Mucosa of descending colon (tissue), 3 donors: ENCODE measurements at regions not wholly inside any gene's neighbourhood (a gene's known extent, or its start where the extent isn't known, plus 50 kb on each side); places are given as distances from the start of the nearest gene placed in this dataset.

Experiments
- ATAC-seq: fragments of 200-7000 bp; cut with Tn5 transposase; one replicate; pipeline ENCODE4 v1.9.1; 2020; ENCODE audit warnings: mild to moderate bottlenecking, moderate library complexity
- DNase-seq, 3 donors: peaks; one replicate each; pipeline ENCODE4 v3.0.0-alpha.2; 2020
- H3K36me3 ChIP-seq: fragments of 200-600 bp; one replicate; pipeline ENCODE4 v1.8.0; 2021; ENCODE audit warnings: low read depth, mild to moderate bottlenecking
- H3K4me1 ChIP-seq: fragments of 200-600 bp; one replicate; pipeline ENCODE4 v1.8.0; 2021; ENCODE audit warnings: low read depth, mild to moderate bottlenecking
- H3K4me3 ChIP-seq: fragments of 200-600 bp; one replicate; pipeline ENCODE4 v1.8.0; 2021; ENCODE audit warnings: mild to moderate bottlenecking
- H3K9me3 ChIP-seq: fragments of 200-600 bp; one replicate; pipeline ENCODE4 v1.8.0; 2021; ENCODE audit warnings: mild to moderate bottlenecking
- intact Hi-C, 2 donors: fragments of 100-400 bp; cut with DNase I in 1 of 2; cut with micrococcal nuclease in 1 of 2; formaldehyde crosslinking; loops; one replicate each; pipeline versions ENCODE4 v1.11.0 to v1.11.1; 2022; cut with DNase I, micrococcal nuclease
- TF ChIP-seq, protein P1 (sequence below): fragments of 200-600 bp; IDR thresholded peaks from one replicate; pipeline ENCODE4 v1.8.0; 2022; ENCODE audit warnings: antibody characterized with exemption, mild to moderate bottlenecking
- donor health status: DM: no; HTN: no; CAD: no; lungs with moderate emphysema.
- donor health status: DM: no; HTN: no; CAD: no.
- donor health status: DM: no; HTN: yes; CAD: no.

DNA sequence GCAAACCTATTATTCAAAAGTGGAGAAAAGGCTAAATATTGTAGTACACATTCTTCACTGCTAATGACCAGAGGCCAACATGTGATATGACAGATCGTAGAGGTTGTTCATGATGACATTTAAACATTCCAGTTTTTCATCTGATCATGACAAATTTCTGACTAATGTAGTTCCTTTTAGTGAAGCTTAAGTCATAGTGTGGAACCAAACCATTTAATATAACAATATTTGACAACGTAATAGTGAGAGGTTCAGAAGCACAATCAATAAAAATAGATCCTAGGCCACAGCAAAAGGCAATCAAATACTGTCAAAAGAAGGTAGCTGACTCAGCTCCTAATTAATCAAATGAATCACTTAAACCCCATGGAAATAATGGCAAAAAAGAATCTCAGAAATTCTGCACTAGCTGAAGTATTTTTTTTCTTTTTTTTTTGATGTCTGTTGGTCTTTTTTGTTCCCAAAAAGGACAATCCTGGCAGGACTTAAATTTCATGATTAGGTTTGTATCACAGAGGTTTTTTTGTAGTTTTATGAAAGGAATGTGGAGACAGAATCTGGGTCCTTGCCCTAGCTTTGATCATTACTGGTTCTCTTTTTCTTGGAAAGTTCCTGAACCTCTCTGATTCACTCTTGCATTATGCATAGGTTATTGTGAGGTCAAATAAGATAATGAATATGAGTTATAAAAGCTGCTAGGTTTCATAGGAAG, 795.0 kb downstream of the DTWD2 start:
- Histone ChIP-seq H3K4me3 (no peak overlapping the region), H3K36me3 (no peaks in the 10 kb centered on the region), H3K9me3 (no peaks in the 10 kb centered on the region), H3K4me1 (no peaks in the 10 kb centered on the region)
- TF ChIP-seq, protein P1, sequence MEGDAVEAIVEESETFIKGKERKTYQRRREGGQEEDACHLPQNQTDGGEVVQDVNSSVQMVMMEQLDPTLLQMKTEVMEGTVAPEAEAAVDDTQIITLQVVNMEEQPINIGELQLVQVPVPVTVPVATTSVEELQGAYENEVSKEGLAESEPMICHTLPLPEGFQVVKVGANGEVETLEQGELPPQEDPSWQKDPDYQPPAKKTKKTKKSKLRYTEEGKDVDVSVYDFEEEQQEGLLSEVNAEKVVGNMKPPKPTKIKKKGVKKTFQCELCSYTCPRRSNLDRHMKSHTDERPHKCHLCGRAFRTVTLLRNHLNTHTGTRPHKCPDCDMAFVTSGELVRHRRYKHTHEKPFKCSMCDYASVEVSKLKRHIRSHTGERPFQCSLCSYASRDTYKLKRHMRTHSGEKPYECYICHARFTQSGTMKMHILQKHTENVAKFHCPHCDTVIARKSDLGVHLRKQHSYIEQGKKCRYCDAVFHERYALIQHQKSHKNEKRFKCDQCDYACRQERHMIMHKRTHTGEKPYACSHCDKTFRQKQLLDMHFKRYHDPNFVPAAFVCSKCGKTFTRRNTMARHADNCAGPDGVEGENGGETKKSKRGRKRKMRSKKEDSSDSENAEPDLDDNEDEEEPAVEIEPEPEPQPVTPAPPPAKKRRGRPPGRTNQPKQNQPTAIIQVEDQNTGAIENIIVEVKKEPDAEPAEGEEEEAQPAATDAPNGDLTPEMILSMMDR: no peak
- intact Hi-C loops: no loop called here
- ATAC-seq (no peak), DNase-seq (no peak)

DNA sequence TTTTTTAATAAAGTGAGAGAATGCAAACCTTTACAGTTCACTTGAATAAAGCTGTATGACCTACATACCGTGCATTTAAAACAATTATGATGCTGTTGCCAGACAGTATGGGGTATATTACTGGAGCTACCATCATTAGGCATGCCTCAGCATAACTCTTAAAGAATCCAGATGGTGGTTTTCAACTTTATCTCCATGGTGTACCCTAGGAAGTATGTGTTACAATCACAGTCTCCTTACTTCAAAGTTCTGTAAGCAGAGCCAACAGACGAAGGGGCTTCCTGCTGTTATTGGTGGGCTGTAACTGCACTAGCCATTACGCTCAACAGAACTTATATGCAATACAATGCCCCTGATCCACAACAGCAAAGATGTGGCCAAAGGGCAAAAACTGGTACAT, 803.3 kb downstream of the DTWD2 start:
- no peaks in the 10 kb centered on the region for H3K36me3 ChIP-seq
- H3K4me3 ChIP-seq: no peak overlapping the region
- DNase-seq (no peak), ATAC-seq (no peak)
- H3K4me1 ChIP-seq: no peaks in the 10 kb centered on the region
- no peaks in the 10 kb centered on the region for H3K9me3 ChIP-seq
- intact Hi-C loops: no loop called here
- TF ChIP-seq, protein P1: no peak

DNA sequence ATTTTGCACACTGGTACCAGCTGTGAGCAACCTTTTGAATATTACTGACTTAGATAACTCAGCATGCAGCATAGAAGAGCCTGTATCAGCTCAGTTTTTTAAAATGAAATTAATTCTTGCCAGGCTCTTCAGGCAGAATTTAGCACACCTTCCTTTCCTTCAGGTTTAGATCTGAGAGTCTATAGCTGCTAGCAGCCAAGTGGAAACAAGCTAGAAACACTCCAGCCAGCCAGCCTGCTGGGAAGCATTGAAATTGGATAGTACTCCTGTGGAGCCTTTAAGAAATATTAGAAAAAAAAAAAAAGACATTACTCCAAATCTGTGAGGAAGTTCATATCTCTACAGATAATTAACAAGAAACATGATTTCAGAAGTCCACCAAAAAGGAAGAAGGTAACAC, 812.2 kb downstream of the DTWD2 start:
- no peak for ATAC-seq
- Histone ChIP-seq H3K4me3 (no peak overlapping the region), H3K4me1 (no peaks in the 10 kb centered on the region), H3K36me3 (no peaks in the 10 kb centered on the region), H3K9me3 (no peaks in the 10 kb centered on the region)
- intact Hi-C loops: no loop called here
- TF ChIP-seq, protein P1: no peak
- DNase-seq: no peak

DNA sequence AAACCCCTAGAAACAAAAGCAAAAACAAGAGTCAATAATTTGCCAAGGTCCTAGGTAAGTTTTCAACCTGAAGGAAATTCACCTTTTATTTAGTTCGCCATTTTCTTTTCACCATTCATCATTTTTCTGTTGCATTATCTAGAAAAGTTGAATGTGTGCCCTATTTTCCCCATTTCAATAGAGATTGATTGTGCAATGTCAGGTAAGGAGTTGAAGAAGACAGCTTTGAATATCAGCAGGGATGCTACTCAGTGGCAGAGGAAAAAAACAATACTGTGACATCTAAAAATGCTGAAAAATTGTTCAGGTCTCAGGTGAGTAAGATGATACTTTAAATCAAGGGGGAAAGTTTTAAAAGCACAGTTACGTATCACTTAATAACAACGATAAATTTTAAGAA, 813.7 kb downstream of the DTWD2 start:
- DNase-seq: no peak
- Histone ChIP-seq H3K4me1 (no peaks in the 10 kb centered on the region), H3K9me3 (no peaks in the 10 kb centered on the region), H3K36me3 (no peaks in the 10 kb centered on the region), H3K4me3 (no peak overlapping the region)
- no peak for ATAC-seq
- intact Hi-C loops: no loop called here
- TF ChIP-seq, protein P1: no peak

DNA sequence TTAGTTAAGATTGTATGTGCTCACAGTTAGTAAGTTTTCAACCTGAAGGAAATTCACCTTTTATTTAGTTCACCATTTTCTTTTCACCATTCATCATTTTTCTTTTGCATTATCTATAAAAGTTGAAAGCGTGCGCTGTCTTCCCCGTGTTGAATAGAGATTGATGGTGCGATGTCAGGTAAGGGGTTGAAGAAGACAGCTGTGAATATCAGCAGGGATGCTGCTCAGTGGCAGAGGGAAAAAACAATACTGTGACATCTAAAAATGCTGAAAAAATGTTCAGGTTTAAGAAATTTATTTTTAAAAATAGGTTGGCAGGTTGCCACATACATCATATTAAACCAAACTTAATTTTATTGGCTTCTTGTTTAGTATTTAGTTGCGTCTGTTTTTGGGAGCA, 815.0 kb downstream of the DTWD2 start:
- H3K9me3 ChIP-seq: no peaks in the 10 kb centered on the region

More for the DNA sequence above, 815.0 kb downstream of the DTWD2 start:
- Histone ChIP-seq H3K4me3 (no peak overlapping the region), H3K36me3 (no peaks in the 10 kb centered on the region), H3K4me1 (no peaks in the 10 kb centered on the region)
- DNase-seq (no peak), ATAC-seq (no peak)
- TF ChIP-seq, protein P1: no peak
- intact Hi-C loops: no loop called here
